Thyroid gland (tissue), 4 donors: ENCODE measurements at regions not wholly inside any gene's neighbourhood (a gene's known extent, or its start where the extent isn't known, plus 50 kb on each side); places are given as distances from the start of the nearest gene placed in this dataset.

Experiments used
- DNase-seq, 2 donors: peaks; one replicate each; pipeline ENCODE4 v3.0.0-alpha.2; 2019
- H3K27ac ChIP-seq, 3 donors: fragments of 200-600 bp; sonication (generic); 1 replicate in 2 of 3; 2 replicates in 1 of 3; pipeline ENCODE4 v1.5.1; 2016 to 2019; ENCODE audit warnings: mild to moderate bottlenecking in 1 of 3, moderate library complexity in 1 of 3
- H3K27me3 ChIP-seq: fragments of 200-600 bp; sonication (generic); one replicate; pipeline ENCODE4 v1.5.1; 2019
- H3K36me3 ChIP-seq, 2 donors: fragments of 200-600 bp; sonication (generic); one replicate each; pipeline ENCODE4 v1.5.1; 2016 to 2019
- H3K4me1 ChIP-seq, 2 donors: fragments of 200-600 bp; sonication (generic); one replicate each; pipeline ENCODE4 v1.5.1; 2017 to 2019
- H3K4me3 ChIP-seq, 3 donors: fragments of 200-600 bp; sonication (generic); replicated peaks in 1 of 3; 1 replicate in 2 of 3; 2 replicates in 1 of 3; pipeline ENCODE4 v1.5.1; 2016; ENCODE audit warnings: mild to moderate bottlenecking in 1 of 3
- H3K9me3 ChIP-seq: fragments of 200-600 bp; sonication (generic); one replicate; pipeline ENCODE4 v1.5.1; 2017
- POLR2A ChIP-seq, 2 donors: fragments of 450-650 bp; IDR thresholded peaks; one replicate each; pipeline ENCODE4 v1.6.1; 2017; ENCODE audit warnings: antibody characterized with exemption in 2 of 2, mild to moderate bottlenecking in 2 of 2, moderate library complexity in 1 of 2
- WGBS, 2 donors: methylation state at CpG; one replicate each; pipeline ENCODE4 v1.1.5; 2017; 5-methylcytosine and 5-hydroxymethylcytosine counted together
- intact Hi-C: fragments of 100-400 bp; cut with DNase I; formaldehyde crosslinking; loops from one replicate; pipeline ENCODE4 v1.15.1; 2023
- TF ChIP-seq, protein P1 (sequence below), 6 experiments: fragments of 200-600 bp in 3 of 6; fragments of 450-650 bp in 3 of 6; sonication (generic) in 3 of 6; IDR thresholded peaks; one replicate each; pipeline ENCODE4 v1.5.1; 2016 to 2019; ENCODE audit warnings: antibody characterized with exemption in 6 of 6, mild to moderate bottlenecking in 2 of 6, inconsistent platforms in 1 of 6, moderate library complexity in 1 of 6

DNA sequence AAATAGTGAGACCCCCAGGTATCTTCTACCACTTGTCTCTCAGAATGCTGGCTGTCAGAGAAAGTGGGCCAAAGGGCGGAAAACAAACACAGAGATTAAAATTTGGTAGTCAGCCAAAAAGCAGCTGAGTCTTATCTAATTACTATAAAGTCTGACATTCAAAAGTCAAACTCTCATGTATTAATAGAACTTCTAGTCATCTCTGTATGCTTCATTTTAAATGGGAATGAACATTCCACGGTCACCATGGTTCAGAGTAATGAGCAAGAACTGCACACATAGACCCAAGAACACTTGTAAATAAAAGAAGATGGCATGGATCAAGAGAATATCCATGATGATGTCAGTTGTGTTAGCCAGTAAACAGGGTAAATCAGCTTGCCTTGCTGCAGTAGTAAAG is 1267.0 kb upstream of the CHAC2 start:
- no peaks in the 10 kb centered on the region for H3K27me3 ChIP-seq
- H3K4me1 ChIP-seq = no peaks in the 10 kb centered on the region
- no peaks in the 10 kb centered on the region for H3K36me3 ChIP-seq
- no peaks in the 10 kb centered on the region for H3K9me3 ChIP-seq
- H3K4me3 ChIP-seq = no peak overlapping the region
- intact Hi-C loops = no loop called here
- WGBS, 2 donors = 81 to 85% methylated on average over 2 of the region's 2 CpGs
- DNase-seq = no peak
- TF ChIP-seq, protein P1, sequence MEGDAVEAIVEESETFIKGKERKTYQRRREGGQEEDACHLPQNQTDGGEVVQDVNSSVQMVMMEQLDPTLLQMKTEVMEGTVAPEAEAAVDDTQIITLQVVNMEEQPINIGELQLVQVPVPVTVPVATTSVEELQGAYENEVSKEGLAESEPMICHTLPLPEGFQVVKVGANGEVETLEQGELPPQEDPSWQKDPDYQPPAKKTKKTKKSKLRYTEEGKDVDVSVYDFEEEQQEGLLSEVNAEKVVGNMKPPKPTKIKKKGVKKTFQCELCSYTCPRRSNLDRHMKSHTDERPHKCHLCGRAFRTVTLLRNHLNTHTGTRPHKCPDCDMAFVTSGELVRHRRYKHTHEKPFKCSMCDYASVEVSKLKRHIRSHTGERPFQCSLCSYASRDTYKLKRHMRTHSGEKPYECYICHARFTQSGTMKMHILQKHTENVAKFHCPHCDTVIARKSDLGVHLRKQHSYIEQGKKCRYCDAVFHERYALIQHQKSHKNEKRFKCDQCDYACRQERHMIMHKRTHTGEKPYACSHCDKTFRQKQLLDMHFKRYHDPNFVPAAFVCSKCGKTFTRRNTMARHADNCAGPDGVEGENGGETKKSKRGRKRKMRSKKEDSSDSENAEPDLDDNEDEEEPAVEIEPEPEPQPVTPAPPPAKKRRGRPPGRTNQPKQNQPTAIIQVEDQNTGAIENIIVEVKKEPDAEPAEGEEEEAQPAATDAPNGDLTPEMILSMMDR (IDR thresholded peaks at IDR 0.05) = no peak
- TF ChIP-seq POLR2A (IDR thresholded peaks at IDR 0.05) = no peak
- H3K27ac ChIP-seq = no peak overlapping the region

DNA sequence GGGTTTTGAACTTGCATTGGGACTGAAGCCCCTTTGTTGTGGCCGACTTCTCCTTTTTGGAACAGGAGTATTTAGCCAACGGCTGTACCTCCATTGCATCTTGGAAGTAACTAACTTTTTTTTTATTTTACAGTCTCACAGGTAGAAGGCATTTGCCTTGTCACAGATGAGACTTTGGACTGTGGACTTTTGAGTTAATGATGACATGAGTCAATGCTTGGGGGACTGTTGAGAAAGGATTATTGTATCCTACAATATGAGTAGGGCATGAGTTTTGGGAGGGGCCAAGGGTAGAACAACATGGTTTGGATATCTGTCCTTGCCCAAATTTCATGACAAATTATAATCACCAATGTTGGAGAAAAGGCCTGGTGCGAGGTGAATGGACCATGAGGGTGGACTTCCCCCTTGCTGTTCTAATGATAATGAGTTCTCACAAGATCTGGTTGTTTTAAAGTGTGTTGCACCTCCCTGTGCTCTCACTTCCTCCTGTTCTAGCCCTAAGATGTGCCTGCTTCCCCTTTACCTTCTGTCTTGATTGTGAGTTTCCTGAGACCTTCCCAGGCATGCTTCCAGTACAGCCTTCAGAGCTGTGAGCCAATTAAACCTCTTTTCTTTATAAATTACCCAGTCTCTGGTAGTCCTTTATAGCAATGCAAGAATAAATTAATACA is 1269.4 kb upstream of the CHAC2 start:
- Histone ChIP-seq H3K36me3 (no peaks in the 10 kb centered on the region), H3K27ac (no peak overlapping the region), H3K4me3 (no peak overlapping the region), H3K27me3 (no peaks in the 10 kb centered on the region), H3K4me1 (no peaks in the 10 kb centered on the region), H3K9me3 (no peaks in the 10 kb centered on the region)
- no peak for TF ChIP-seq POLR2A (IDR thresholded peaks at IDR 0.05)
- TF ChIP-seq, protein P1 (IDR thresholded peaks at IDR 0.05) = no peak
- 86 to 91% methylated on average over 3 of the region's 3 CpGs for WGBS, 2 donors
- DNase-seq = no peak
- intact Hi-C loops = no loop called here

- Histone ChIP-seq H3K9me3 (no peaks in the 10 kb centered on the region), H3K4me3 (no peak overlapping the region), H3K27ac (no peak overlapping the region), H3K27me3 (no peaks in the 10 kb centered on the region), H3K36me3 (no peaks in the 10 kb centered on the region), H3K4me1 (no peaks in the 10 kb centered on the region)
- intact Hi-C loops = no loop called here
- TF ChIP-seq, protein P1 (IDR thresholded peaks at IDR 0.05) = no peak
- no peak for TF ChIP-seq POLR2A (IDR thresholded peaks at IDR 0.05)
- DNase-seq = no peak
Measured at GRCh38 chr2:52495816-52496215, 1271.8 kb upstream of the CHAC2 start.

DNA sequence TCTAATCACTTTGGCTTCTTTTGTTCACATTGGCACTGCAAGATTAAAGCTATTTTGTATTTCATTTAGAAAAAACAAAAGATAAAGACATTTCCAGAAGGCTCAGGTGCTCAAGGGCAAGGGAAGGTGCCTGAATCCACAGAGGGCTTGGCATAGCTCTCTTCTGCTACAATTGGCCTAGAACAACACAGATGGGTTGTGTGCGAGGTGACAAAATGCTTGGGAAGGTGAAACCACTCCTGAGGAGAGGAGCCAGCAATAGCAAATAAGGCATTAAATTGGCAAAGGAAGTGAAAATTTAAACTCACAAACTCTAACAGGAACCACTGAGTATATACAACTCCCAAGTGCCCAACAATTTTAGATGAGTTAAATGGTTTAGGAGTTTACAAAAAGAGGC is 1290.4 kb upstream of the CHAC2 start:
- intact Hi-C loops = no loop called here
- TF ChIP-seq POLR2A (IDR thresholded peaks at IDR 0.05) = no peak
- TF ChIP-seq, protein P1 (IDR thresholded peaks at IDR 0.05) = no peak
- Histone ChIP-seq H3K4me3 (no peak overlapping the region), H3K9me3 (no peaks in the 10 kb centered on the region), H3K36me3 (no peaks in the 10 kb centered on the region), H3K27me3 (no peaks in the 10 kb centered on the region), H3K4me1 (peaks cover 6 to 13% of the 10 kb centered on the region in 2 donors), H3K27ac (no peak overlapping the region)
- DNase-seq = no peak
- 56 to 65% methylated on average over 1 of the region's 1 CpG for WGBS, 2 donors

DNA sequence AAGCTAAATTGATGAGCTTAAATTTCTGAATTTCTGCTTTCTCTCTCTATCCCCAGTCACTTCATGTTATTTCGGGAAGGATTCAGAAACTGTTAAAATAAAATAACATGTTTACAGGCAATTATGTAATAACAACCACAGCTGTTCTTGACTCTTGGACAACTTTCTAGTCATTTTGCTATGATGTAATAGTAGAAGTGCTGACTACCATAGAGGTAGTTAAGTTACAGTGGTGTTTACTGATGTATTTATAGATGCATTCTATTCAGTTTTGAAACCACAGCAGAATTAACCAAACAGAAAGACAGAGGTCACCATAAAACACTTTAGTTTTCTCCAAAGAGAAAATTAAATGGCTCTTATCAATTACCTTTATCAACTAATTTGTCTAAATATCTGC is 1292.0 kb upstream of the CHAC2 start:
- Histone ChIP-seq H3K4me3 (no peak overlapping the region), H3K36me3 (no peaks in the 10 kb centered on the region), H3K27ac (no peak overlapping the region), H3K9me3 (no peaks in the 10 kb centered on the region), H3K4me1 (peaks cover 6 to 13% of the 10 kb centered on the region in 2 donors), H3K27me3 (no peaks in the 10 kb centered on the region)
- TF ChIP-seq POLR2A (IDR thresholded peaks at IDR 0.05) = no peak
- TF ChIP-seq, protein P1 (IDR thresholded peaks at IDR 0.05) = no peak
- 89 to 91% methylated on average over 1 of the region's 1 CpG for WGBS, 2 donors
- intact Hi-C loops = no loop called here
- DNase-seq = no peak
